HL-60 (cell line): ENCODE measurements at regions not wholly inside any gene's neighbourhood (a gene's known extent, or its start where the extent isn't known, plus 50 kb on each side); places are given as distances from the start of the nearest gene placed in this dataset.

ENCODE experiments used
- DNase-seq, 2 experiments: peaks; one replicate each; pipeline ENCODE4 v3.0.0-alpha.2; 2010 to 2020; ENCODE audit warnings: low read depth in 1 of 2, low spot score in 1 of 2
- H3K27ac ChIP-seq: fragments of 250-450 bp; sonication (Bioruptor Pico); replicated peaks from 2 replicates; pipeline ENCODE4 v1.5.1; 2020; ENCODE audit warnings: mild to moderate bottlenecking, moderate library complexity
- H3K27me3 ChIP-seq: fragments of 250-450 bp; sonication (Bioruptor Pico); 2 replicates; pipeline ENCODE4 v1.5.1; 2021; ENCODE audit warnings: mild to moderate bottlenecking, moderate library complexity; ENCODE audit not compliant: insufficient read depth, poor library complexity, severe bottlenecking
- H3K4me3 ChIP-seq: replicated peaks from 2 replicates; pipeline ENCODE4 v1.5.1; 2011; ENCODE audit warnings: mild to moderate bottlenecking, control low read depth, low read length; ENCODE audit not compliant: insufficient read depth
- GABPA ChIP-seq: IDR thresholded peaks from 2 replicates; pipeline ENCODE4 v1.6.1; 2012; ENCODE audit warnings: low read depth
- POLR2AphosphoS5 ChIP-seq: IDR thresholded peaks from 2 replicates; pipeline ENCODE4 v1.6.1; 2012; ENCODE audit warnings: low read depth
- SPI1 ChIP-seq: IDR thresholded peaks from 2 replicates; pipeline ENCODE4 v1.6.1; 2012; ENCODE audit warnings: low read depth, mild to moderate bottlenecking, borderline replicate concordance
- TF ChIP-seq, protein P1 (sequence below): IDR thresholded peaks from one replicate; pipeline ENCODE4 v1.5.1; 2011; ENCODE audit warnings: low read length, control low read depth, inconsistent platforms; ENCODE audit not compliant: insufficient read depth
- TF ChIP-seq, protein P2 (sequence below): IDR thresholded peaks from 2 replicates; pipeline ENCODE4 v1.6.1; 2012; ENCODE audit warnings: low read depth; ENCODE audit not compliant: insufficient replicate concordance

DNA sequence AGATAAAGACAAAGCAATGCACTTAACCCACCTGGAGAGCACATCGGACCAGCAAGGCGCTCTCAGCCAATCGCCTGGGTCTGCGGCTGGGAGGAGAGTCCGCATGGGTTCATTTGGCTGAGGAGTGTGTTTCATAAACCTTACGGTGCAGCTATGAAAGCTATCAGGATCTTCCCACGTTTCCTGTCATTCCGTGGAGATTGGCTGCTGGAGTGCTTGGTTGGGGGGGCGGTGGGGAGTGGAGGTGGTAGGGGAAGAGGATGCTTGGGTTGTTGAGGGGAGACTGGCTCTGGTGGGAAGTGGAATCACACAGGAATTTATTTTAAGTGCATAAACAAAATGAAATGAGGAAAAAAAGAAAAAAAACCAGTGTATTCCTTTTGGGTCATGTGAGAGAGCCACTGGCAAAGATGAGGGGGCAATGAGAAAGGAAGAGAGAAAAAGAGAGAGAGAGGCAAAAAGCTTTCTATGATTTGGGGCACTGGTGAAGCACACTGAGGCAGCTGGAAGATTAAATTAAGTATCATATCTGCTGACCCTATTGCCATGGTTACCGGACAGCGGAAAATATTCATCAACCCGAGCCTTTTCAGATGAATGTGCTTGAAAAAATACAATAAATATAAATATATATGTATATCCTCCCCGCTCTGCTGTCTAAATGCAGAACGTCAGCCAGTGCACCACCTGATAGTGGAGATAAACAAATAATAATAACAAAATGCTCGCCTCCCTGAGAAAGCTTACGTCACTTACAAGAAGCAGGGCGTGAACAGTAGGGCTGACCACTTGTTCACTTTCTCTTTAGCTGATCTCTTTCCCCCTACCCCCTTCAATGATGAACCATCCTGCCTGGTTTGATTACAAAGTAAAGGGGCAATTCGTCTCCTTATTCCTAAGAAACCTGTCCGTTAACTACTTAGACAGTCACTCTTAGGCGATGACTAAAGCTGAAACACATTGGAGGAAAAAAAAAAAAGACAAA, 457.0 kb upstream of the ZFHX3 start:
- Histone ChIP-seq H3K27ac (no peak overlapping the region), H3K4me3 (no peak overlapping the region), H3K27me3 (no peaks in the 10 kb centered on the region)
- DNase-seq, result no peak
- TF ChIP-seq GABPA (no peak), SPI1 (no peak), POLR2AphosphoS5 (no peak)
- TF ChIP-seq, protein P1, sequence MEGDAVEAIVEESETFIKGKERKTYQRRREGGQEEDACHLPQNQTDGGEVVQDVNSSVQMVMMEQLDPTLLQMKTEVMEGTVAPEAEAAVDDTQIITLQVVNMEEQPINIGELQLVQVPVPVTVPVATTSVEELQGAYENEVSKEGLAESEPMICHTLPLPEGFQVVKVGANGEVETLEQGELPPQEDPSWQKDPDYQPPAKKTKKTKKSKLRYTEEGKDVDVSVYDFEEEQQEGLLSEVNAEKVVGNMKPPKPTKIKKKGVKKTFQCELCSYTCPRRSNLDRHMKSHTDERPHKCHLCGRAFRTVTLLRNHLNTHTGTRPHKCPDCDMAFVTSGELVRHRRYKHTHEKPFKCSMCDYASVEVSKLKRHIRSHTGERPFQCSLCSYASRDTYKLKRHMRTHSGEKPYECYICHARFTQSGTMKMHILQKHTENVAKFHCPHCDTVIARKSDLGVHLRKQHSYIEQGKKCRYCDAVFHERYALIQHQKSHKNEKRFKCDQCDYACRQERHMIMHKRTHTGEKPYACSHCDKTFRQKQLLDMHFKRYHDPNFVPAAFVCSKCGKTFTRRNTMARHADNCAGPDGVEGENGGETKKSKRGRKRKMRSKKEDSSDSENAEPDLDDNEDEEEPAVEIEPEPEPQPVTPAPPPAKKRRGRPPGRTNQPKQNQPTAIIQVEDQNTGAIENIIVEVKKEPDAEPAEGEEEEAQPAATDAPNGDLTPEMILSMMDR, result no peak
- TF ChIP-seq, protein P2, sequence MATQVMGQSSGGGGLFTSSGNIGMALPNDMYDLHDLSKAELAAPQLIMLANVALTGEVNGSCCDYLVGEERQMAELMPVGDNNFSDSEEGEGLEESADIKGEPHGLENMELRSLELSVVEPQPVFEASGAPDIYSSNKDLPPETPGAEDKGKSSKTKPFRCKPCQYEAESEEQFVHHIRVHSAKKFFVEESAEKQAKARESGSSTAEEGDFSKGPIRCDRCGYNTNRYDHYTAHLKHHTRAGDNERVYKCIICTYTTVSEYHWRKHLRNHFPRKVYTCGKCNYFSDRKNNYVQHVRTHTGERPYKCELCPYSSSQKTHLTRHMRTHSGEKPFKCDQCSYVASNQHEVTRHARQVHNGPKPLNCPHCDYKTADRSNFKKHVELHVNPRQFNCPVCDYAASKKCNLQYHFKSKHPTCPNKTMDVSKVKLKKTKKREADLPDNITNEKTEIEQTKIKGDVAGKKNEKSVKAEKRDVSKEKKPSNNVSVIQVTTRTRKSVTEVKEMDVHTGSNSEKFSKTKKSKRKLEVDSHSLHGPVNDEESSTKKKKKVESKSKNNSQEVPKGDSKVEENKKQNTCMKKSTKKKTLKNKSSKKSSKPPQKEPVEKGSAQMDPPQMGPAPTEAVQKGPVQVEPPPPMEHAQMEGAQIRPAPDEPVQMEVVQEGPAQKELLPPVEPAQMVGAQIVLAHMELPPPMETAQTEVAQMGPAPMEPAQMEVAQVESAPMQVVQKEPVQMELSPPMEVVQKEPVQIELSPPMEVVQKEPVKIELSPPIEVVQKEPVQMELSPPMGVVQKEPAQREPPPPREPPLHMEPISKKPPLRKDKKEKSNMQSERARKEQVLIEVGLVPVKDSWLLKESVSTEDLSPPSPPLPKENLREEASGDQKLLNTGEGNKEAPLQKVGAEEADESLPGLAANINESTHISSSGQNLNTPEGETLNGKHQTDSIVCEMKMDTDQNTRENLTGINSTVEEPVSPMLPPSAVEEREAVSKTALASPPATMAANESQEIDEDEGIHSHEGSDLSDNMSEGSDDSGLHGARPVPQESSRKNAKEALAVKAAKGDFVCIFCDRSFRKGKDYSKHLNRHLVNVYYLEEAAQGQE, result no peak

- H3K27ac ChIP-seq, result no peak overlapping the region
- TF ChIP-seq POLR2AphosphoS5, result no peak
- TF ChIP-seq, protein P1, result no peak
- TF ChIP-seq GABPA, result no peak
- TF ChIP-seq, protein P2, result no peak
- TF ChIP-seq SPI1, result no peak
- DNase-seq, result no peak
- no peak overlapping the region for H3K4me3 ChIP-seq
- no peaks in the 10 kb centered on the region for H3K27me3 ChIP-seq
Observed at GRCh38 chr16:73503093-73503492, 455.2 kb upstream of the ZFHX3 start.

DNA sequence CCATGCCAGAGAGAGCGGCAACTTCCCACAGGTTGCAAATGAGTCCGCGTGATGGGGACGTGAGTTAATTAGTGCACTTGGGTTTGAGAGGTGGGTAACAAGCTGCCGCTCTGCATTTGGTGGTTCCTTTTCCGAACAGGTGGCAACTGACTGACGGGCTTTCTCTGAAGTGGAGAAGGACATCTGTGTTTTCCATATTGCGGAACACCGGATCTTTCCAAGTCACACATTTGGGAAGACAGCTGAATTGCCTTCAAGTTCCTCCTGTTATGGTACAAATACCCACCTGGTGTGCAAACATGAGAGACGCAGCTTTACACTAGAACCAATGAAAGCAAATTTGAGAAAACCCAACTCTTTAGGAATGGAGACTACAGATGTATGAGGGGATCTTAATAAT, 451.3 kb upstream of the ZFHX3 start:
- Histone ChIP-seq H3K27me3 (no peaks in the 10 kb centered on the region), H3K4me3 (no peak overlapping the region), H3K27ac (no peak overlapping the region)
- DNase-seq, result no peak
- no peak for TF ChIP-seq GABPA

- Histone ChIP-seq H3K27me3 (no peaks in the 10 kb centered on the region), H3K27ac (no peak overlapping the region), H3K4me3 (no peak overlapping the region)
- TF ChIP-seq SPI1, result no peak
- TF ChIP-seq, protein P1, result no peak
- TF ChIP-seq, protein P2, result no peak
- TF ChIP-seq POLR2AphosphoS5, result no peak
- no peak for TF ChIP-seq GABPA
- DNase-seq, result no peak
Observed at GRCh38 chr16:73485880-73486279, 438.0 kb upstream of the ZFHX3 start.
